Skeletal muscle cell (primary cell): ENCODE measurements at regions not wholly inside any gene's neighbourhood (a gene's known extent, or its start where the extent isn't known, plus 50 kb on each side); places are given as distances from the start of the nearest gene placed in this dataset.
"Not testable (repeated sequence)": the region's sequence is repeated elsewhere in the genome, so short reads cannot be mapped to it uniquely, and the experiment has no call there.

Experiments
- DNase-seq: peaks from one replicate; pipeline ENCODE4 v3.0.0-alpha.2; 2010; ENCODE audit warnings: low read depth
- H3K4me3 ChIP-seq: 2 replicates; pipeline ENCODE4 v1.5.1; 2011; ENCODE audit warnings: low read depth, mild to moderate bottlenecking, control low read depth, low read length, moderate library complexity

GRCh38 chr6:66578362-66578761, 871.3 kb upstream of the EYS start:
- no peak overlapping the region for H3K4me3 ChIP-seq

GRCh38 chr6:66568271-66568670, 861.2 kb upstream of the EYS start:
- no peak overlapping the region for H3K4me3 ChIP-seq
- DNase-seq, result no peak

More at GRCh38 chr6:66578362-66578761, 871.3 kb upstream of the EYS start:
- no peak for DNase-seq

DNA sequence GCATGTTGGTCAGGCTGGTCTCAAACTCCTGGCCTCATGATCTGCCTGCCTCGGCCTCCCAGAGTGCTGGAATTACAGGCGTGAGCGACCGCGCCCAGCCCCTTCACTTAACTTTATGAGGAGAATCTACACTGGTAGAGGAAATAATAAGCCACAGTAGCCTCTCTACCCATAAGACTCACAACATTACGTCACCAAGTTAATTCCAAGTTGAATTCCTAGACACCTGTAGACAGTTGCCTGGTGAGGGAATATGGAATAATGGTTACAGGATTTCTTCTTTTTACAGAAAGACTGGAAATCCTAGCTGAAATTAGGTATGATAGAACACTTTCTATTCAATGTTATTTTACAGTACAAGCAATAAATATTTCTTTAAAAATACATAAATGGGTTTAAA, 854.5 kb upstream of the EYS start:
- H3K4me3 ChIP-seq, result no peak overlapping the region
- DNase-seq, result no peak

GRCh38 chr6:66558189-66558588, 851.2 kb upstream of the EYS start:
- no peak for DNase-seq

DNA sequence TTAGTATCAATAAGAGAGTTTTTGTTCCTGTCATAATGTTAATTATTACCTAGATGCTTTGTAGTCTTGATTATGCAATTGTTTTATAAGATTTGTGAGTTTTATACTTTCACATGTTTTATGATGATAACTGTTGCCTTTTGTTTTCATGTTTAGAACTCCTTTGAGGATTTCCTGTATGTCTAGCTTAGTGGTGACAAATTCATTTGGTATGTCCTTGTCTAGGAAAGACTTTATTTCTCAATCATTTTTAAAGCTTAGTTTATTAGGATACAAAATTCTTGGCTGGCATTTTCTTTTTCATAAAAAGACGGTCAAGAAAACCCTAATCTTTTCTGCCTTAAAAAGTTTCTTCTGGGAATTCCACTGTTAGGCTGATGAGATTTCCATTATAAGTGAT, 849.9 kb upstream of the EYS start:
- no peak overlapping the region for H3K4me3 ChIP-seq
- no peak for DNase-seq

More at GRCh38 chr6:66558189-66558588, 851.2 kb upstream of the EYS start:
- H3K4me3 ChIP-seq, result no peak overlapping the region

DNA sequence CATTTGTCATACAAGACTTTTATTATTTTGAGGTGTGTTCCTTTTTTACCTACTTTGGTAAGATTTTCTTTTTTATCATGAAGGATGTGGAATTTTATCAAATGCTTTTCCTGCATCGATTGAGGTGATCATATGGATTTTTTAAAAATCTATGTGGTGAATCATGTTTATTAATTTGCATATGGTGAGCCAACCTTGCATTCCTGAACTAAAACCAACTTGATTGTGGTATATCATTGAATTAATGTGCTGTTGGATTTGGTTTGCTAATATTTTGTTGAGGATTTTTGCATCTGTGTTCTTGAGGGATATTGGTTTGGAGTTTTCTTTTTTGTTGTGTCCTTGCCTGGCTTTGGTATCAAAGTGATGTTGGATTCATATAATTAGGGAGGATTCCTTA, 848.1 kb upstream of the EYS start:
- DNase-seq, result no peak
- H3K4me3 ChIP-seq, result no peak overlapping the region

- DNase-seq, result no peak
- H3K4me3 ChIP-seq, result no peak overlapping the region
Observed at GRCh38 chr6:66553441-66553840, 846.4 kb upstream of the EYS start.

DNA sequence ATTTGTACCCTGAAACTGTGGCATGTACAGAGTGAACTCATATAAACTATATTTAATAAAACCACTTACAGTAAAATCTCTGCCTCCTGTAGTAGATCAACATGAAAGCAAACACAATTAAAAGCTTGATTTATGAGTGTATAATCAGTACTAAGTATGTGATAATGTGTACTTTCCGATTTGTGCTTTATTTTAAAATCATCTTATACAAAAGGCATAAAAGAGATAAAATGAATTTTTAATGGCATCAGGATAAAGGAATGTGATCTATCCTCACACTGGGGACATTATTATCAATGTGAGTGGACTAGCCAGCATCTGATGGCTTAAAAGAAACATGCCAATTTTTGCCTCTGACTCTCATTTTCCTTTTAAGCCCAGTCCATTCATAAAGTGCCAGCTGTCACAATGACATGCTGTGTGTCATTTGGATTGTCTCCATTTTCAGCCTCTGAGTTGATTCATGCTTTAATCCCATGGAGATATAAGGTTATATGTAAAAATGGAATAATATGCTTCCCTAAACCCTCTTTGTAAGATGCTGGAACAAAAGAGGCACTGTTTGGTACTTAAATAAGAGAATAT, 831.6 kb upstream of the EYS start:
- H3K4me3 ChIP-seq, result no peak overlapping the region
- no peak for DNase-seq

- no peak overlapping the region for H3K4me3 ChIP-seq
Observed at GRCh38 chr6:66533921-66534404, 826.9 kb upstream of the EYS start.

DNA sequence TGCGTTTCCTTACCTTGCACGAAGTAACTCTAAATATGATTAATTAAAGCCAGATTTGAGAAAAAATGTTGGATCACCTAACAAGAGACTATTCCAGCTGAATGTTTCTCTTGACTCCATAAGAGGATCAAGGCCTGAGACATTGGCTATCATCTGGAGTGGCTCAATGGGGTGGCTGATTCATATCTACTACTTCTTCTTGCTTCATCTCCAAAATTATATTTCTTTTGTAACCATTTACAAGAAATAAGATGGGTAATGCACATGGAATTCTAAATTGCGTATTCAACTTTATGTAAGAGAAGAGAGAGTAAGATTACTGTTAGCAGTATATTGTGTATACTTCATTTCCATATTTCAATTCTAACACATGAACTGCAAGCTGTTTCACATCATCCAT, 819.0 kb upstream of the EYS start:
- no peak overlapping the region for H3K4me3 ChIP-seq
- no peak for DNase-seq

More at GRCh38 chr6:66533921-66534404, 826.9 kb upstream of the EYS start:
- no peak for DNase-seq

- no peak for DNase-seq
- no peak overlapping the region for H3K4me3 ChIP-seq
Observed at GRCh38 chr6:66522864-66523263, 815.8 kb upstream of the EYS start.

GRCh38 chr6:66516377-66516776, 809.4 kb upstream of the EYS start:
- no peak for DNase-seq
- H3K4me3 ChIP-seq, result no peak overlapping the region

- DNase-seq, result peak; percentile 5
- H3K4me3 ChIP-seq, result no peak overlapping the region
Observed at GRCh38 chr6:66508433-66508832, 801.4 kb upstream of the EYS start.

DNA sequence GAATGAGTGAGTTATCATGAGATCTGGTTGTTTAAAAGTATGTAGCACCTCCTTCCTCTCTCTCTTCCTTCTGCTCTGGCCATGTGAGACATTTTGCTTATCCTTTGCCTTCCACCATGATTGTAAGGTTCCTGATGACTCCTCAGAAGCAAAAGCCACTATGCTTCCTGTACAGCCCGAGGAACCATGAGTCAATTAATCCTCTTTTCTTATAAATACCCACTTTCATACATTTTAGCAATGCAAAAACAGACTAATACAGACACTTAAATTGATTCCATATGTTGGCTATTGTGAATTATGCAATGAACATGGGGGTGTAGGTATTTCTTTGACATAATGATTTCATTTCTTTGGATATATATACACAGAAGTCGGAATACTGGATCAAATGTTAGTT, 792.8 kb upstream of the EYS start:
- H3K4me3 ChIP-seq, result no peak overlapping the region
- DNase-seq, result no peak

GRCh38 chr6:66496659-66497058, 789.6 kb upstream of the EYS start:
- H3K4me3 ChIP-seq, result no peak overlapping the region
- no peak for DNase-seq

DNA sequence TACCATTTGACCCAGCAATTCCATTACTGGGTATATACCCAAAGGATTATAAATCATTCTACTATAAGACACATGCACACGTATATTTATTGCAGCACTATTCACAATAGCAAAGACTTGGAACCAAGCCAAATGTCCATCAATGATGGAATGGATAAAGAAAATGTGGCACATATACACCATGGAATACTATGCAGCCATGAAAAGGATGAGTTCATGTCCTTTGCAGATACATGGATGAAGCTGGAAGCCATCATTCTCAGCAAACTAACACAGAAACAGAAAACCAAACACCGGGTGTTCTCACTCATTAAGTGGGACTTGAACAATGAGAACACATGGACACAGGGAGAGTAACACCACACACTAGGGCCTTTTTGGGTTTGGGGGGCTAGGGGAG, 787.6 kb upstream of the EYS start:
- not testable (repeated sequence) for H3K4me3 ChIP-seq, DNase-seq

DNA sequence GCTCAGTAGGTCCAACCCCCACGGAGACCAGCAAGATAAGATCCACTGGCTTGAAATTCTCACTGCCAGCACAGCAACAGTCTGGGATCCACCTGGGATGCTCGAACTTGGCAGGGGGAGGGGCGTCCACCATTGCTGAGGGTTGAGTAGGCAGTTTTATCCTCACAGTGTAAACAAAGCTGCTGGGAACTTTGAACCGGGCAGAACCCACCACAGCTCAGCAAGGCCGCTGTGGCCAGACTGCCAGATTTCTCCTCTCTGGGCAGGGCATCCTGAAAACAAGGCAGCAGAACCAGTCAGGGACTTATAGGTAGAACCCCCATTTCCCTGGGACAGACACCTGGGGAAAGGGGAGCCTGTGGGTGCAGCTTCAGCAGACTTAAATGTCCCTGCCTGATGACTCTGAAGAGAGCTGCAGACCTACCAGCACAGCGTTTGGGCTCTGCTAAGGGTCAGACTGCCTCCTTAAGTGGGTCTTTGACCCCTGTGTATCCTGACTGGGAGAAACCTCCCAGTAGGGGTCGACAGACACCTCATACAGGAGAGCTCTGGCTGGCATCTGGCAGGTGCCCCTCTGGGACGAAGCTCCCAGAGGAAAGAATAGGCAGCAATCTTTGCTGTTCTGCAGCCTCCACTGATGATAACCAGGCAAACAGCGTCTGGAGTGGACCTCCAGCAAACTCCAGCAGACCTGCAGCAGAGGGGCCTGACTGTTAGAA, 782.4 kb upstream of the EYS start:
- no peak for DNase-seq
- no peak overlapping the region for H3K4me3 ChIP-seq

GRCh38 chr6:66481216-66481615, 774.2 kb upstream of the EYS start:
- DNase-seq, result no peak
- no peak overlapping the region for H3K4me3 ChIP-seq

DNA sequence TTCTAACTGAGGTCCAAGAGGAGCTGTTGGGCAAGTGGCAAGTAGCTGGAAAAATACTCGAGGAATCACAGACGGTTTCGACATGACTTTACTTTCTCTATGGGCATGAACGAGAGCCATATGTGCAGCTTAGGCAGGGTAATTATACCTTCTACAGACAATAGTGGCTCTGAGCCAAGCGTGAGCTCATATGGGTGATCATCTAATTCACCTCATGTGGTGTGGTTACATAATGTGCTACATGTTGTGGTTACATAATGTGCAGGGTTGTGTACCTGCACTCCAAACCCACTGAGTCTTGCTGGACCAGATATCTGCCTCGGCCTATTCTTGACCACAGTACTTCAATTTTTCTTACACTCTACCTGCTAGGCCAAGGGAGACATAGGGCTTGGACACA, 771.7 kb upstream of the EYS start:
- no peak for DNase-seq
- no peak overlapping the region for H3K4me3 ChIP-seq

DNA sequence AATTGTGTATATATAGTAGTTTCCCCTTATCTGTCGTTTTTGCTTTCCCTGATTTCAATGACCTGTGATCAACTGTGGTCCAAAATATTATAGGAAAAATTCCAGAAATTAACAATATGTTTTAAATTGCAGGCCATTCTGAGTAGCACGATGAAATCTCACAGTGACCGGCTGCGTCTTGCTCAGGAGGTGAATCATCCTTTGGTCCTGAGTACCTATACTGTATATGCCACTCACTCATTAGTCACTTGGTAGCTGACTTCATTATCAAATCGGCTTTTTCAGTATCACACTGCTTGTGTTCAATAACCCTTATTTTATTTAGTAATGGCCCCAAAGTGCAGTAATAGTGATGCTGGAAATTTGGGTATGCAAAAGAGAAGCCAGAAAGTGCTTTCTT, 728.3 kb upstream of the EYS start:
- DNase-seq, result no peak
- H3K4me3 ChIP-seq, result no peak overlapping the region

DNA sequence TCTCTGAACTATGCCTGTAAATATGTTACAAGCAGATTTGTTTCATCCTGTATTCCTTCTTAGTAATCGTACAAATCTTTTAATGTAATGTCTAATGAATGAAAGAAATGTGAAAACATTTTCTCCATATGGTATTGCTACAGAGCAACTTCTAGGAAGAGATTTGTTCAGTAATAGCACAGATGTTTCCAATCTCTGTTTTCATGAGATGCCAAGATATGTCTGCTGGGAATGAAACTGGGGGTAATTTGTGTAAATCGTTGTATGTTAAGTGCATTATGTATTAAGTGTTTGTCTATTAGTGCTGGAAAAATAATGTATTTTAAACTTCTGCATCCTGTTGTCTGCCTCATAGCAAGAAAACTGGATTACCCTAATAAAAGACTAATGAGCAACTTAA, 722.2 kb upstream of the EYS start:
- no peak overlapping the region for H3K4me3 ChIP-seq
- DNase-seq, result no peak
